ENCODE measurements at regions not wholly inside any gene's neighbourhood (a gene's known extent, or its start where the extent isn't known, plus 50 kb on each side); places are given as distances from the start of the nearest gene placed in this dataset.

DNA sequence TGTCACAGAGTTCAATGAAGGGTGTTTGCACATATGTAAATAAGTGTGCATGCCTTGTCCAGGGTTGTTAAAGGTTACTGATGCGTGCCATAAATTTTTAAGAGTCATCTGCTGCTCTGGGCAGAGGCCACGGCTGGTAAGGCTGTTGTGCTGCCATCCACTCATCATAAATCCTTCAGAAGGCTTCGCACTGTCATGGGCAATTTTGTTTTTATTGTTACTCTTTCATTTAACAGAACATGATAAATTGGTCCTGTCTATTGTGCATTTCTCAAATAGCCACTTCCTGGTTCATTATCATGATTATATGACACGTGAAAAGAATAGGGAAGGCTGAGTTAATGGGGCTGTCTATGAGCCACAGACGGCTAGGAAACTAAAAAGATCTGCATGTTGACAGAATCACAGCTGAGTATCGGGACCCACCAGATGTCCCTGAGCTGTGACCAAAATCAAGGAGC is 634.3 kb upstream of the SOX11 start:
- TF ChIP-seq, protein P1, sequence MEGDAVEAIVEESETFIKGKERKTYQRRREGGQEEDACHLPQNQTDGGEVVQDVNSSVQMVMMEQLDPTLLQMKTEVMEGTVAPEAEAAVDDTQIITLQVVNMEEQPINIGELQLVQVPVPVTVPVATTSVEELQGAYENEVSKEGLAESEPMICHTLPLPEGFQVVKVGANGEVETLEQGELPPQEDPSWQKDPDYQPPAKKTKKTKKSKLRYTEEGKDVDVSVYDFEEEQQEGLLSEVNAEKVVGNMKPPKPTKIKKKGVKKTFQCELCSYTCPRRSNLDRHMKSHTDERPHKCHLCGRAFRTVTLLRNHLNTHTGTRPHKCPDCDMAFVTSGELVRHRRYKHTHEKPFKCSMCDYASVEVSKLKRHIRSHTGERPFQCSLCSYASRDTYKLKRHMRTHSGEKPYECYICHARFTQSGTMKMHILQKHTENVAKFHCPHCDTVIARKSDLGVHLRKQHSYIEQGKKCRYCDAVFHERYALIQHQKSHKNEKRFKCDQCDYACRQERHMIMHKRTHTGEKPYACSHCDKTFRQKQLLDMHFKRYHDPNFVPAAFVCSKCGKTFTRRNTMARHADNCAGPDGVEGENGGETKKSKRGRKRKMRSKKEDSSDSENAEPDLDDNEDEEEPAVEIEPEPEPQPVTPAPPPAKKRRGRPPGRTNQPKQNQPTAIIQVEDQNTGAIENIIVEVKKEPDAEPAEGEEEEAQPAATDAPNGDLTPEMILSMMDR (IDR thresholded peaks at IDR 0.05): no peak
- no peak for TF ChIP-seq POLR2A (IDR thresholded peaks at IDR 0.05)

All from thyroid gland (tissue), 4 donors.